CD4-positive, alpha-beta T cell treated with Interleukin-1 beta for 1 hour (primary cell): ENCODE measurements at regions not wholly inside any gene's neighbourhood (a gene's known extent, or its start where the extent isn't known, plus 50 kb on each side); places are given as distances from the start of the nearest gene placed in this dataset.

Source experiments
- DNase-seq, 2 donors: peaks; one replicate each; pipeline ENCODE4 v3.0.0-alpha.2; 2020 to 2022

- no peak for DNase-seq
These were observed 188.9 kb downstream of the ZNF330 start for GRCh38 chr4:141409556-141409955.

GRCh38 chr4:141410839-141411238 is 190.1 kb downstream of the ZNF330 start:
- DNase-seq: no peak

- no peak for DNase-seq
These were observed 191.2 kb downstream of the ZNF330 start for GRCh38 chr4:141411936-141412335.

GRCh38 chr4:141413366-141413765 is 192.7 kb downstream of the ZNF330 start:
- no peak for DNase-seq

- DNase-seq: no peak
These were observed 195.0 kb downstream of the ZNF330 start for GRCh38 chr4:141415651-141416050.

- DNase-seq: no peak
These were observed 195.5 kb downstream of the ZNF330 start for GRCh38 chr4:141416219-141416618.

GRCh38 chr4:141416677-141417363 is 196.1 kb downstream of the ZNF330 start:
- DNase-seq: no peak

GRCh38 chr4:141417387-141417786 is 196.7 kb downstream of the ZNF330 start:
- no peak for DNase-seq

- no peak for DNase-seq
These were observed 204.4 kb downstream of the ZNF330 start for GRCh38 chr4:141425124-141425523.

- no peak for DNase-seq
These were observed 207.1 kb downstream of the ZNF330 start for GRCh38 chr4:141427726-141428296.

GRCh38 chr4:141429933-141430332 is 206.4 kb upstream of the IL15 start:
- no peak for DNase-seq

- DNase-seq: no peak
These were observed 205.7 kb upstream of the IL15 start for GRCh38 chr4:141430686-141431085.

- no peak for DNase-seq
These were observed 204.2 kb upstream of the IL15 start for GRCh38 chr4:141432000-141432712.

GRCh38 chr4:141435446-141436225 is 200.7 kb upstream of the IL15 start:
- DNase-seq: no peak

GRCh38 chr4:141439223-141439622 is 197.2 kb upstream of the IL15 start:
- DNase-seq: no peak

- DNase-seq: no peak
These were observed 188.6 kb upstream of the IL15 start for GRCh38 chr4:141447761-141448160.

- DNase-seq: no peak
These were observed 187.9 kb upstream of the IL15 start for GRCh38 chr4:141448490-141448889.

- no peak for DNase-seq
These were observed 186.5 kb upstream of the IL15 start for GRCh38 chr4:141449927-141450326.

GRCh38 chr4:141455651-141456050 is 180.7 kb upstream of the IL15 start:
- DNase-seq: no peak

GRCh38 chr4:141457653-141458052 is 178.7 kb upstream of the IL15 start:
- no peak for DNase-seq

GRCh38 chr4:141458501-141458900 is 177.9 kb upstream of the IL15 start:
- no peak for DNase-seq

- DNase-seq: no peak
These were observed 177.4 kb upstream of the IL15 start for GRCh38 chr4:141459020-141459419.

GRCh38 chr4:141462361-141462760 is 174.0 kb upstream of the IL15 start:
- DNase-seq: no peak

GRCh38 chr4:141463678-141464077 is 172.7 kb upstream of the IL15 start:
- DNase-seq: no peak
